GM21528 (cell line): ENCODE measurements at regions not wholly inside any gene's neighbourhood (a gene's known extent, or its start where the extent isn't known, plus 50 kb on each side); places are given as distances from the start of the nearest gene placed in this dataset.

ENCODE experiments used
- ATAC-seq: cut with Tn5 transposase; IDR thresholded peaks from one replicate; pipeline ENCODE4 v1.9.1; 2021; ENCODE audit warnings: mild to moderate bottlenecking, moderate library complexity; ENCODE audit not compliant: unreplicated experiment, low FRiP score

DNA sequence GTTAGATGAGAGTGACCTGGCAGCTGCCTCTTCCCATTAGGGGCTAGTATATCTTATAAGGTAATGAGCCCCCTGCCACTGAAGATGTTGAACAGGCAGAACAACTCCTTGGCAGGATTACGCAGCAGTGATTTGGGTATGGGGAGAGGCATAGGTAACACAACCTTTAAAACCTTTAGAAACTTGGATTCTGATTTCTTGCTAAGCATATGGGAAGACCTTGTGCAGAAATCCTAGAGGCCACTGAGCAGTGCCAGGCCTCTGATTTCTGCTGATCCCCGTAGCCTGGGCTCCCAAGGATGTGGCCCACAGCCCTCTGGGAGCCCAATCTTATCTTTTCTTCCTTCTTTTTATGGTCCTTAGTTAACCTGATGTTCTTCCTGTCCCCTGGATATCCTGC lies 237.9 kb upstream of the ROPN1 start:
- no peak for ATAC-seq

GRCh38 chr3:124230432-124230831 lies 238.5 kb upstream of the ROPN1 start:
- ATAC-seq: no peak

DNA sequence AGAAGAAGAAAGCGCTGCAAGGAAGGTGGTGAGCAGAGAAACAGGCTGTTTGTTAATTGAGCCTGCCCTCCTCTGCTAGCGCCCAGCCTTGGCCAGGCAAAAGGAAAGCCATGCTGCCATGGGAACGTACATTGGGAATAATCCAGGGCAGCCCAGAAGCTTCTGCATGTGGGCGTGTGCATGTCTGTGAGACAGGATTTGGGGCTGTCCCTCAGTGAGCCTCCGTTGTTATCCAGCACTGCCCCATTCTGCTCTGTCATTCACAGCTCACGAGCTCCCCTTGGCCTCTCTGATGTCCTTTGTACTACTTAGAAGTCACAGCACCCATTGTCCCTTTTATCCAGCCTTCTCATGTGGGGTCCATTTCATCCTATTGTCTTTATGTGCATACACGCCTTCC lies 239.1 kb upstream of the ROPN1 start:
- no peak for ATAC-seq

- ATAC-seq: no peak
Observed at GRCh38 chr3:124234852-124235252, 242.9 kb upstream of the ROPN1 start.

GRCh38 chr3:124235446-124235845 lies 243.5 kb upstream of the ROPN1 start:
- ATAC-seq: no peak

DNA sequence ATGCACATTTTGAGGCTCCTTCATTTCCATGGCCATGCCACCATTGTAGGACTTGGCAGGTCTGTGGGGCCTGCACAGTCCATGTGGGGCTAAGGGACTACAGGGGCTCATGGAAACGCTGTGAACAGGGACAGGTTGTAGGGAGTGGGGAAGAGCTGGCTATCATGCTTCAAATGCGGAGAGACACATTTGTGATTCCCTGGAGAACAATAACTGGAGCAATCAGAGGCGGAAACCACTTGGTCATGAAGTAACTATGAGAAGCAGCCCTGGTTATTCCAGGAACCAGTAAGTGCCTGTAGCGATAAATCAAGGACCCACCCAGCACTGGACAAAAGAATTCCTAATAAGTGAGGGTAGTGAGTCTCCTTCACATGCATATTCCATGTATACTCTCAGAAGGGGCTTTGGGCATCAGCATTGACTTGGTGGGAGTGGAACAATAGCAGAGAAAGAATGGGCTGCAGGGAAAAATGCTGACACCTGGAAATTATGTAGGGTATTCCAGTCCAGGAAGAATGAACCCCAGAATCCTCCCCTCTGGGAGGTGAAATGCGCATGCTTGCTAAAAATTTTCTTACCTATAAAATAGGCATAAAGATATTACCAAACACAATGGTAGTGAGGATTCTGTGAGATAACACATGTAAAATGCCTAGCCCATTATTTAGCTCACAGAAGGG lies 251.4 kb upstream of the ROPN1 start:
- ATAC-seq: no peak

DNA sequence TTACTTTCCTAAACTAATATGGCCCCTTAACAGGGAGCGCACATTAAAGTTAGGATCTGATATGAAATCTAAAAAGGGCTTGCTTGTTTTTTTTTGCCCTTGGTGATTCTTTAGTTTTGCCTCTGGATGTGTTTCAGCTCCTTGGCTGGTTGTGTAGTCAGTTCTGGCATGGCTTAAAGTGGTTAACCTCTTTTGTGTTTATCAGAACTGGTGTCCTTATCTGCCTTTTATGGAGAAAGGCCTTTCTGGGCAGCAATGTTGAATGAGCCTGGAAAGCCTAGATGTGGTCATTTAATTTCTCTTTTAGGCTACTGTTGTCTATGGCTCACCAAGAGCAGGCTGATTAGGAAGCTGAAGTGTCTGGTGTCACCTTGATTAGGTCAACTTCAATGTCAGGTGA lies 254.5 kb upstream of the ROPN1 start:
- no peak for ATAC-seq

DNA sequence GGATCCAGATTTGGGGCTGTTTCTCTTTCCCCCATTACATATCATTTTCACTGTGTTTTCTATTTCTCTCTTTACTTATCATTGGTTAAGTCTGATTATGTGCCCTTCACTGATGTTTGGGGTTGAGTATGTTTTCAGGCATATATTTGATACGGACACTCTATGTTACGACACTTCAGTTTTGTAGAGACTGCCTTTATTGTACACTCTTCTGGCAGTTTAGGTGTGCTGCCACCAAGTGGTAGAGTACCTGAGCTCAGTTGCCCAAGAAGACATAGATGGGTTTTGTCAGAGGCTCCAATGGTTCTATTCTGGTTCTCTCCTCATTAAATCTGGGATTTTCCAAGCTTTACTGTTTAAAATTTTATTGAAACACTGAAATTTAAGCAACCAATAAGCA lies 255.0 kb upstream of the ROPN1 start:
- no peak for ATAC-seq

GRCh38 chr3:124248471-124249028 lies 256.6 kb upstream of the ROPN1 start:
- no peak for ATAC-seq

- ATAC-seq: no peak
Observed at GRCh38 chr3:124249038-124249437, 257.1 kb upstream of the ROPN1 start.

- ATAC-seq: no peak
Observed at GRCh38 chr3:124250053-124250452, 258.1 kb upstream of the ROPN1 start.

- ATAC-seq: no peak
Observed at GRCh38 chr3:124256156-124256555, 264.2 kb upstream of the ROPN1 start.

GRCh38 chr3:124256599-124256998 lies 264.7 kb upstream of the ROPN1 start:
- ATAC-seq: no peak

DNA sequence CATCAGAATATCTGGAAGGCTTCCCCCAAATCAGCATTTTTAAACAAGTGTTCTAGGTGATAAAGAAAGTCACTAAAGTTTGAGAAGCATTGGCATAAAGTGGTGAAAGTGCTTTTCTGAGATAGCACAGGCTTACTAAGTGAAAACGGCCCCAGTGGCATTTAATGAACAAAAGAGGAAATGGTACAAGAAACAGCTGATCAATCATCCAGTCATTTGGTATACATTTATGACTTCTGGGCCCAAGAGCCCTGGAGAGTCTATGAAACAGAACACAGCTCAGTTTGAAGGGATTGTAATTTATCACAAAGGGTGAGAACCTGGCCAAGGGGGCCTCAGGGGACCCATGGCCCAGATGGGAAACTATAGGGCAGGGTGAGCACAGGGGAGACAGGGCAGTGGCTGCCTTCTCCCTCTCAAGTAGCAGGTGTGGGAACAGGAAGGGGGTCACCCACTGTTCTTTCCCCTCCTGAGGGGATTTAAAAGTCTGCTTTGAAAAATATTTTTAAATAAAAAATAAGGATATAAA lies 265.5 kb upstream of the ROPN1 start:
- no peak for ATAC-seq

- no peak for ATAC-seq
Observed at GRCh38 chr3:124258057-124258500, 266.2 kb upstream of the ROPN1 start.

- no peak for ATAC-seq
Observed at GRCh38 chr3:124260206-124260915, 268.4 kb upstream of the ROPN1 start.

DNA sequence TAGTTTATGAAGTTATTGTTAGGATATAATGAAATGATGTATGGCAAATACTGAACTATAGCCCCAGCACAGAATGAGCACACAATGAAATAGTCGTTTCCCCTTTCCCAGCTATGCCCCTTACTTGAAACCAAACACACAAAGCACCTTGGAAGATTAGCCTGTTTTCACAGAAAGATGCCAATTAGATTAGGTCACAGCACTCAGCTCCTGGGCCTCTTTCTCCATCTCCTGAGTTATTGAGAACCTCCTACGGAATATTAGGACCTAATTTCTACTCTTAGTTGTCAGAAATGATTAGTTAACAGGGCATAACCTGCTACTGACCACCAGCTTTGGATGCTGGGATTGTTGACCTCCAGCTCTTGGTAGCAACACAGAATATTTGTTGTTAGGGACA lies 269.4 kb upstream of the ROPN1 start:
- ATAC-seq: no peak

- no peak for ATAC-seq
Observed at GRCh38 chr3:124263168-124263567, 271.2 kb upstream of the ROPN1 start.

GRCh38 chr3:124264346-124264745 lies 272.4 kb upstream of the ROPN1 start:
- ATAC-seq: no peak

- no peak for ATAC-seq
Observed at GRCh38 chr3:124266487-124266886, 274.6 kb upstream of the ROPN1 start.

GRCh38 chr3:124267406-124267805 lies 275.5 kb upstream of the ROPN1 start:
- ATAC-seq: no peak

DNA sequence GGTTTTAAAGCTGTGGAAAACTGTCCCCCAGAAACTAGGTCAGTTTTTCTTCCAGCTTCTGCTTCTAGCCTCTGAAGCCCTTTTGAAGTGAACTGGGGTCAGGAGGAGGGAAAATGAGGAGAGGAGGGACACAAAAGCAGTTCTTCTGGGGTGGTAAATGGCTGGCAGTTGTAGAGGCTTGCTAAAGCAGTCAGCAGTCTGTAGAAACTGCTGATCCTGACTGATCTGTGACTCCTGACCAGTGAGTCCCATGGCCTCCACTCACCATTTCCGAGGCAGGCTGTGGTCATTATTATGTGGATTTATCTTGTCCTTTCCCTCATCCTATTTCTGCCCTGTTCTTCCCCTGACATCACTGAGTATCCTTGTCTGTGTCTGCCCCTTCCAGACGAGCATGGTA lies 276.4 kb upstream of the ROPN1 start:
- no peak for ATAC-seq
